AG04450 (cell line): ENCODE measurements at regions not wholly inside any gene's neighbourhood (a gene's known extent, or its start where the extent isn't known, plus 50 kb on each side); places are given as distances from the start of the nearest gene placed in this dataset.

ENCODE experiments used
- CTCF ChIA-PET: fragments of 300-600, 350-600 bp; formaldehyde crosslinking; extraction: SDS; loops from one replicate; lab custom pipeline; 2022; ENCODE audit warnings: antibody characterized with exemption, inconsistent platforms; lab: Charles Lee
- POLR2A ChIA-PET: fragments of 350-600 bp; formaldehyde crosslinking; extraction: SDS; loops from one replicate; lab custom pipeline; 2021; ENCODE audit warnings: antibody characterized with exemption, inconsistent platforms; lab: Yijun Ruan, JAX
- DNase-seq: peaks from one replicate; pipeline ENCODE4 v3.0.0-alpha.2; 2011; ENCODE audit warnings: low read depth, low spot score
- H3K27ac ChIP-seq: one replicate; pipeline ENCODE4 v1.5.1; 2012; ENCODE audit warnings: low read depth, low read length, control low read depth
- H3K27me3 ChIP-seq: one replicate; pipeline ENCODE4 v1.6.0; 2012; ENCODE audit warnings: low read length; ENCODE audit not compliant: control insufficient read depth, insufficient read depth
- H3K4me3 ChIP-seq: 2 replicates; pipeline ENCODE4 v1.5.1; 2011; ENCODE audit warnings: mild to moderate bottlenecking, low read depth, low read length, control low read depth
- H3K9me3 ChIP-seq: 2 replicates; pipeline ENCODE4 v1.5.1; 2012; ENCODE audit warnings: low read length; ENCODE audit not compliant: control insufficient read depth, insufficient read depth
- TF ChIP-seq, protein P1 (sequence below): IDR thresholded peaks from 2 replicates; pipeline ENCODE4 v1.5.1; 2011; ENCODE audit warnings: low read depth, low read length, control low read depth, inconsistent platforms

DNA sequence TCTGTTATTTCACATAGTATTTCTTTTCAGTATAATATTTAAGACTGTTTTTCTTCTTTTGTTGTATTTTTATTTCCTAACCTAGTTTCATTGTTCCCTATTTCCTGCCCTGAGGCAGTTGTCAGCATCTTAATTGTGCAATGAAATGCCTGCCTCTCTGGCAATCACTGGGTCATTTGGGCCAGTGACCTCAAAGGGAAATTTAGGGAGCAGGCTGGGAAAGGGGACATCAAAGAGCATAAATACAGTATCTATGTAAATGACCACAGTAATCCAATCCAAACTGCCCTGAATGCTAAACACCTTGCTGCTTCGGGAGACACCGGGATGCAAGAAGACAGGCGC, 147.8 kb downstream of the TLR5 start:
- H3K27ac ChIP-seq: no peak overlapping the region
- TF ChIP-seq, protein P1, sequence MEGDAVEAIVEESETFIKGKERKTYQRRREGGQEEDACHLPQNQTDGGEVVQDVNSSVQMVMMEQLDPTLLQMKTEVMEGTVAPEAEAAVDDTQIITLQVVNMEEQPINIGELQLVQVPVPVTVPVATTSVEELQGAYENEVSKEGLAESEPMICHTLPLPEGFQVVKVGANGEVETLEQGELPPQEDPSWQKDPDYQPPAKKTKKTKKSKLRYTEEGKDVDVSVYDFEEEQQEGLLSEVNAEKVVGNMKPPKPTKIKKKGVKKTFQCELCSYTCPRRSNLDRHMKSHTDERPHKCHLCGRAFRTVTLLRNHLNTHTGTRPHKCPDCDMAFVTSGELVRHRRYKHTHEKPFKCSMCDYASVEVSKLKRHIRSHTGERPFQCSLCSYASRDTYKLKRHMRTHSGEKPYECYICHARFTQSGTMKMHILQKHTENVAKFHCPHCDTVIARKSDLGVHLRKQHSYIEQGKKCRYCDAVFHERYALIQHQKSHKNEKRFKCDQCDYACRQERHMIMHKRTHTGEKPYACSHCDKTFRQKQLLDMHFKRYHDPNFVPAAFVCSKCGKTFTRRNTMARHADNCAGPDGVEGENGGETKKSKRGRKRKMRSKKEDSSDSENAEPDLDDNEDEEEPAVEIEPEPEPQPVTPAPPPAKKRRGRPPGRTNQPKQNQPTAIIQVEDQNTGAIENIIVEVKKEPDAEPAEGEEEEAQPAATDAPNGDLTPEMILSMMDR: no peak
- no peak for DNase-seq
- no peak overlapping the region for H3K4me3 ChIP-seq
- no peaks in the 10 kb centered on the region for H3K9me3 ChIP-seq
- CTCF ChIA-PET: no interaction called here
- no peaks in the 10 kb centered on the region for H3K27me3 ChIP-seq
- POLR2A ChIA-PET: no interaction called here

DNA sequence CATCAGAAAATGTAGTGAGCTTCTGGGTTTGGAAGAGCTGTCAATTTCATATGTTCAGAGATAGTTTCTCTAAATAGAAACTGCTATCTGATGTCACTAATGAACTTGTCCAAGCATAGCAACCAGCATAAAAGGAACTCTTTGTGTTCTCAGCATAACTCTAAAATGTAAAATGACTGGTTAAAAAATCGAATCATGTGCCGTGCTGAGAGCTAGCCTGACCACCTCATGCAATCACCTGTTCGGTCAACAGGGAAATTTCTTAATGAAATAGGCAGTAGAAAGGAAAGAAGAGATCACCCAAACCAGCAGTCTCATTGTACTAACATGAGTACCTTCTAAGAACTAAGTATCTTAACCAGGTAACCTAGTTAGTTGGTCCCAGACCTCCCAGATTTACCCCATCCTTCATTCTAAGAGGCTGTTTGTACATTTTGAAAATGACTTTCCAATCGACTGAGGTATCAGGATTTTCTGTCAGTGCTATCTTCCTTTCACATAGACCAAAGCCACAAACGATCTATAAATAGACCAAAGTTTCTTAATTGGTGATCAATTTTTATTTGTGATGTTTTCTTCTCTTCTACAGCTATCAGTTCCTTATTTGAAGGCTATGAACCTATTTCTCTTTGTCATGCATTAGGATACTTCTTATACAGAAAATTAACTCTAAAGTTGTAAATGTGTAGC, 147.3 kb downstream of the TLR5 start:
- TF ChIP-seq, protein P1: no peak
- no peak overlapping the region for H3K4me3 ChIP-seq
- H3K27me3 ChIP-seq: no peaks in the 10 kb centered on the region
- CTCF ChIA-PET: interaction anchor here (1.2 kb wide), 1 partner anchor 86 kb away, joined by 4 read pairs; no protein-coding TSS in a partner anchor
- no peak for DNase-seq
- H3K9me3 ChIP-seq: no peaks in the 10 kb centered on the region
- H3K27ac ChIP-seq: no peak overlapping the region
- POLR2A ChIA-PET: no interaction called here

DNA sequence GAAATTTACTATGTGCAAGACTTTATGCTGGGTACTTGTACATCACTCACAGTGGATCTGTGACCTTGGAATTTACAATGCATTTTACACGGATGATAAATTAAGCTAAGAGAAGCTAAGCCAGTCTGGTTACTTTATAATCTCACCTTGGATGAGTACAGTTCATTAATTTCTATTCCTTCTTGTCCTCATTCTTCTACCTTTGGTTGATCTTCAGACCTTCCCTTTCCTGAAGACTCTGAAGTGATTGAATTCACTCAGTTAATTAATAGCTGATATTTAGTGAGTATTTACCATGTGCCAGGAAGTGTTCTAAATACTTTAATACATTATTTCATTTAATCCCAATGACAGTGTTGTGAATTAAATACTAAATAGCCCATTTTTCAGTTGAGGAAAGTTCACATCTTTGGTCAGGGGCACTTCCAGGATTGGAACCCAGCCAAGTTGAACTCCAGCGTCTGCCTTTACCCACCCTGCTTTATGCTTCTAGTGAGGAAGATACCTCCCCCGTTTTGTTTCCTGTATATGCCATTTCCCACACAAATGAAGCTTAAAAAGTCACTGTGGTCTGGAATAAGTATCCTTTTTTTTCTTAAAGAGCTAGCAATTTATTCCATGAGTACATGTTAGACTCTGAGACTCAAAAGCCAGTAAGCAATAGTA, 146.6 kb downstream of the TLR5 start:
- Histone ChIP-seq H3K9me3 (no peaks in the 10 kb centered on the region), H3K27ac (no peak overlapping the region), H3K4me3 (no peak overlapping the region), H3K27me3 (no peaks in the 10 kb centered on the region)
- ChIA-PET CTCF (interaction anchor here (1.2 to 1.7 kb wide), 2 partner anchors 85 to 137 kb away, joined by 4 read pairs; no protein-coding TSS in a partner anchor), POLR2A (no interaction called here)
- TF ChIP-seq, protein P1: no peak
- no peak for DNase-seq

DNA sequence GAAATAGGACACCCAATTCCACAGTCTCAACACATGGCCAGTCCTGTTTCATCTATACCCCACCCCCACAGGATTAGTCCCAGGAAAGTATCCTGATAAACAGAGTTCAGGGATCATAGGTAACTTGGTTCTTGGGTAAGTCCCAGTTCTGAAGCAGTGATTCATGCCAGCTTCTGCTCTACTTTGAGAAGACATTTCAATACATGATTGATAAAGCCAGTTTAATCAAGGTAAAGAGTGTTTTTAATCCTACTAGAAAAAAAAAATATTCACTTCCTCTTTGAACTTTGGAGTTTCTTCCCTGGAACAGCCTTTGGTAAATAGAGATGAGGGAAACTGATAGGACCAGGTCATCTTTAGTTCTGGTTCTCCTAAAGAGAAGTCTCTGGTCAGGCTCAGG, 142.4 kb downstream of the TLR5 start:
- H3K27ac ChIP-seq: no peak overlapping the region
- no peaks in the 10 kb centered on the region for H3K27me3 ChIP-seq
- ChIA-PET POLR2A (interaction anchor here (0.6 kb wide), 1 partner anchor 63 kb away, joined by 3 read pairs; no protein-coding TSS in a partner anchor), CTCF (interaction anchor here (0.7 kb wide), 1 partner anchor 80 kb away, joined by 3 read pairs; no protein-coding TSS in a partner anchor)
- TF ChIP-seq, protein P1: no peak
- H3K4me3 ChIP-seq: no peak overlapping the region
- no peaks in the 10 kb centered on the region for H3K9me3 ChIP-seq
- no peak for DNase-seq
